ENCODE measurements at regions not wholly inside any gene's neighbourhood (a gene's known extent, or its start where the extent isn't known, plus 50 kb on each side); places are given as distances from the start of the nearest gene placed in this dataset.

DNA sequence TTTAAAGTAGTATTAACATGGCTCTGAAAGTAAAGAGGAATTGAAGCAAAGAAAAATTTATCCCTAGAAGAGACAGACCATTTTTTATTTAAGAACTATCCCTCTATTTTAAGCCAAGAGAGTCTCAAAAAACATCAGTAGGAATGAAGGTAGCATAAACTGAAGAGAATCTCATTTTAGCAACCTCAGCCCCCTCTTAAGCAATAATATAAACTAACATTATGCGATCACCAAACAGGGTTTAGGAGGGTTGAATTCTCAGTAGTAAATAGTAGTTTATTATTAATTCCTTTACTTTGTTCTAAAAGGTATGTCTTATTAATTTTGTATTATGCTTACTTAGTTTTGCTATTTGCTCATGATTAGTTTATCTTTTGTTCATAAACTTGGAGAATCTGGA is 287.4 kb downstream of the CDK5RAP2 start:
- no peak for DNase-seq (ENCODE audit: low read depth in 2 of 2)

DNA sequence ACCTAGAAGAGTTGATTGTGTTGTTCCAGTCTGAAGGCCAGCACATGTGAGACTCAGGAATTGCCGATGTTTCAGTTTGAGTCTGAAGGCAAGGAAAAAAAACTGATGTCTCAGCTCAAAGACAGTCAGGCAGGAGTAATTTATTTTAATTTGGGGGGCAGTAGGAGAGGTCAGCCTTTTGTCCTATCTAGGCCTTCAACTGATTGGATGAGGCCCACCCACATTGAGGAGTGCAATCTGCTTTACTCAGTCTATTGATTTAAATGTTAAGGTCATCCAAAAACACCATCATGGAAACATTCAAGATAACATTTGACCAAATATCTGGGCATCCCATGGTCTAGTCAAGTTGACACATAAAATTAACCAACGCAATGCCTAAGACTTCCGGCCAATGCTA is 288.9 kb downstream of the CDK5RAP2 start:
- no peak for DNase-seq (ENCODE audit: low read depth in 2 of 2)

DNA sequence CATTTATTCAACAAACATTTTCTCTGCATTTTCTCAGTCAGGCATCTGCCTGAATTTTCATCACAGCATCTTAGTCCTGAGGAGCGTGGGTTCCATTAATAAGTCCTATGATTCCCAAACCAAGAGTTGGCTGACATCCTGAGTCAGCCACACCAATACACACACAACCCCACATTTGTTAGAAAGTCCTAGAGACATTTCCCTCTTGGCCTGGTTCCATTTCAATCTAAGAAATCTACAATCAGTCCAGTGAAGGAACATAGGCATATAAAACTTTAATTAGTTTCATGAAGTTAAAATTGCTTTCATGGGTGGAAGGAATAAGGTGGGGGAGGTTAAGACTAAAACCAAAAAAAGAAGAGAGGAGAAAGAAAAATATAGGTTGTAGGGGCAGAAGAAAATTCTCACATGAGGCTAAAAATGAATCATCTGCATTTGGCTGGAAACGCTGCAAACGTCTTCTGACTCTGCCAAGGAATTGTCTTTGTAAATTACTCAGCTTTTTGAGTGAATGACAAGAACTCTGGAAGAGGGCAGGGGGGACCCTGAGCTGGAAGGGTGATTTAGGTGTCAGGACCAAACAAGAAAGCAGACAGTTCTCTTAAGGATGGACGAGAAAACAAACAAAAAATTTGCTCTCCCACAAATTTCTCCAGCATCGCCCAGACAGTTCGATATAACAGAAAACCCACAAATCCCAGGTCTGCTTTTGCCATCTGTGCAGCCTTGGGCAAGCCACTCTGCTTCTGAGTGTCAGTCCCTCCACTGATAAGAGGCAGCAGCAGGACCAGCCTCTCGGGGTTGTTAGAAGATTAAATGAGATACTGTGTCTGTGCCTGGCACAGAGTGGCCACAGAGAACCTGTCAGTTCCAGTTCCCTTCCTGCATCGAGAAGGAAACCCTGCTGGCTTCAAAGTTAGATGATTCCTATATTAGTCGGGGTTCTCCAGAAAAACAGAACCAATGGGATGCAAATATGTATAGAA is 289.7 kb downstream of the CDK5RAP2 start:
- DNase-seq (ENCODE audit: low read depth in 2 of 2) = no peak

DNA sequence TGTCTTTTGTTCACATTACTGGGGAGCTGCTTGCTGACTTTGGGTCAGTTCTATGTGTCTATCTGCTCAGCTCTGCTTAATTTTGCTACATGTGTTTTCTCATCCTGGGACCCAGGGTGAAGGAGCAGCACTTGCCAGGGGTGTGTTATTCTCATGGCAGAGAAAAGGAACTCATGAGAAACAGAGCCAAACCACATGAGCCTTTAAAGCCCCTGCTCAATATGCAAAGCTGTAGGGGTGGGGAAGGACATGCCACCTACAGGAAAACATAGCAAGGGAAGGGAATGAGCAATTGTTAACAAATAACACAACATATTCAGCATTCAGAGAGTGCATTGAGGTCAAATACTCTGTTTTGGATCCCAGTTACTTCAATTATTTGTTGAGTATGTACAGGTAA is 290.9 kb downstream of the CDK5RAP2 start:
- DNase-seq (ENCODE audit: low read depth in 2 of 2) = no peak

DNA sequence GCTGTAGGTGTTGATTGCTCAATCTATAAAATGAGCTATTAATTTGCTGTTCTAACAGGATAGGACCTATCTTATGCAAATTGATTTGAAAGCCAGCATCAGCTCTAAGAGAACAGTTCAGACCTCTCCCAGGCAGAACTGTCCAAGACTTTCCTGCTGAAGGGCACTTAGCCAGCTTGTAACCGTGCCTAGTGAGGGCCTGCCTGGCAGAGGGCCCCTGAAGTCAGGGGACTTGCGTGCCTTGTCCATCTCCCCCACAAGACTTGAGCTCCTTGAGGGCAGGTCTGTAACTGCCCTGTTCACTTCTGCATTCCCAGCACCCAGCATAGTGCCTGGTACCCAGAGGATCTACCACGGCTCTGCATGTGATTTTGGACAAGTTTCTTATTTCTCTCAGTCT is 293.4 kb downstream of the CDK5RAP2 start:
- no peak for DNase-seq (ENCODE audit: low read depth in 2 of 2)

DNA sequence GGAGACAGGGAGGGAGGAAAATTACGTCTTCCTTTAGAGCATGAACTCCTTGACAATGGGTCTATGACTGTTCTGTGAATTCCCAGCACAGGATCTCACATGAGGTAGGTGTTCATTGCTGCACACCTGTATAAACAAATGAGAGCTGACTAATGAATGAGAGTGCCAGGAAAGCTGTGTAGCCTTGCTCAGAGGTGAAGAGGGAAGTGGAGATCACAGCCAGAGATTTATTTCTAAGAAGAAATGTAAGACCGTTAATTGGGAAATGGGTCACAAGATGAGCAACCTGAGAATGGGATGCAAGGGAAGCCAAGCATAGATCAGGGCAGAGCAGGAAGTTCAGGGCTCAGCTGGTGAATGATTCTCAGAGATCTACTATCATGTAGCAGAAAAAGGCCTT is 295.1 kb downstream of the CDK5RAP2 start:
- no peak for DNase-seq (ENCODE audit: low read depth in 2 of 2)

DNA sequence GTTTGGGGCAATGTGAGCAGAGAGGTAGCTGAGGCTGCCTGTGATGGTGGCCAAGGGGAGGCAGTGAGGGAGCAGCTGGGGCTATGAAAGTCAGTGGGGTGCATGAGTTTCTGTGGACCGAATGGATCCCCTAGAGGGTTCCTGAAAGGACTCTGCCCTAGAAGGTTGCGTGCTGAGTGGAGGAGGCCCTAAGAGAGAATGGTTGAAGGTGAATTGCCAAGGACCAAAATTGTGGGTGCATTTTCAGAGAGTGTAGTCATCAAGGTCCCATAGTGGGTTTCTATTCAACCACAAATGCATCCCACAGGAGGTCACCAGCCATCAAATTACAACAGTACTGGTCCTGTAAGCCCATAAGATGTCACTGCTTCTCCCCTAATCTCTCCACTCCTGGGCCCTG is 298.3 kb downstream of the CDK5RAP2 start:
- DNase-seq (ENCODE audit: low read depth in 2 of 2) = no peak

DNA sequence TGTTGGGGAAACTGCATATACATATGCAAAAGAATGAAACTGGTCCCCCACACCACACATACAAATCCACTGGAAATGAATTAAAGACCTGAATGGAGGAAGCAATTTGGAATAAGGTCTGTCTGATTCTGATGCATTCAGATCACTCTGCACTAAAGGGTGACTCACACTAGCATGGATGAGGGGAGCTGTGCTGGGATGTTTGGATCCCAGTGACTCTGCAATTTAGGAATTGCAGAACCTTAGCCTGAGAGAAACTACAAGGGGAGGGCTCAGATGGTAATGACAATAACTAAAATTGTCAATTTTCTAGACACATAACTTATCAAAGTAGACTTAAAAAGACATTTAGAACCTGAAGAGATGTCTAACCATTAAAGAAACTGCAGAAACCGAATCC is 312.0 kb downstream of the CDK5RAP2 start:
- no peak for DNase-seq (ENCODE audit: low read depth in 2 of 2)

DNA sequence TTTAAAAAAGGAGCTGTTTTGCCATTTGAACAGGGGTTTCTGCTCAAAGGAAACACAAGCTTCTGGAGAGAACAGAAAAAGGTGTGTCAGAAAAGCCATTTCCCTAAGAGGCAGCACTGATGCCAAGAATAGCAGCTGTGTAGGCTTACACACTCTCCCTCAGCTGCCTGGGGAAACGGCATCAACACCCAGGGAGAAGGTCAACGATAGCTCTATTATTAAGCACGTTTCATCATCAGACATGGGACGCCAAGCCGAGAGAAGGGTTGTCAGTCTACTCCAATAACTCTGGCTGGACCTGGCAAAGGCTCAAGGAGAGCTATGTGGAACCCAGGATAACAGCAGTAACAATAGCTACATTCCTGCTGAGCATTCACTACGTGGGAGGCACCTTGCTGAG is 314.2 kb downstream of the CDK5RAP2 start:
- no peak for DNase-seq (ENCODE audit: low read depth in 2 of 2)

DNA sequence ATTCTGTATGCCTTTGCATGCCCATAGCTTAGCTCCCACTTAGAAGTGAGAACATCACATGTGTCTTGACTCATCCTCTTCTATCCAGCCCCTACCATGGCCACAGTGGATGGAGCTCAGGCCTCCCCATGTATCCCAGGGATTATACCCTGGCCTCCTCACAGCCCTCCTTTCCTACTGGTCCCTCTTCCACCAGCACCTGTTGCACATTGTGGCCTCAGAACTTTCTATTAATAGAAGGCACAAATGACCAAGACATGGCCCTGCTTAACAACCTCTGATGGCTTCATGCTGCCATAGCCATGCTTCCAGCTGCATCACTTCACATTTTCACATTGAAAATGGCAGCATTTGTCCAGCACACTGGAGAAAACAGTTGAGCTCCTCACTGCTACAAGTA is 315.4 kb downstream of the CDK5RAP2 start:
- DNase-seq (ENCODE audit: low read depth in 2 of 2) = no peak

DNA sequence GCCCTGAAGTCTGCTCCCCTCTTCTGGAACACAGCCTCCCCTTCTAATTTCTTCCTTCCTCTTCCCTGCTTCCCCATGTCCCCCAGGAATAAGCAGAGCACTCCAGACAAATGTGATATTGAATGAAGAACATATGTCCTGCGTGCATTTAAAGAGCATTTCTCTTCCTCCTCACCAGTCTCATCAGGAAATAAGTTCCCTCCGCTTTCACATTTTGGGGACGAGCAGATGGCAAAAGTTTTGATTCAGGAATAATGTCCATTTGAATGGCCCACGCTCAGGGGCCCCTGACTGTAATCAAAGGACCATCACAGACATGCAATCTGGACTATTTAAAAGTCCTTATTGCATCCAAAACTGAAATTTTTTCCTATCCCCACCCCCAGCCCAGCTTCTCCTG is 316.1 kb downstream of the CDK5RAP2 start:
- DNase-seq (ENCODE audit: low read depth in 2 of 2) = no peak

DNA sequence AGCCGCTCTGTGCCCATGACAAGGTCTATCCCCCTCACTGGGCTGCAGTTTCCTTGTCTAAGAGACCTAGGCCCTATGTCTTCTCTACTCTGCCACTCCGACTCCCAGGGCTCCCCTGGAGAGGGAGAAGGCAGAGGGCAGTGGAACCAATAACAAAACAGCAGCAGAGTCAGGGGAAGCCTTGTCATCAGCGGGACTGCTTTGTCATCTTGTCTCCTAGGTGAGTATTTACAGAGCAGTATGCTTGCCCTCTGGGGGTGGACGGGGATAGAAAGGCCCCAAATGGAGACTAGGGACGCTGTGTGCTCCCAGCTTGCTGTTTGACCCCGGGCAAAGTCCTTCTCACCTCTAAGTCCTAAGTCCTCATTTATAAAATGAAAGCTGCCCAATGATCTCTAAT is 318.5 kb downstream of the CDK5RAP2 start:
- DNase-seq (ENCODE audit: low read depth in 2 of 2) = no peak

DNA sequence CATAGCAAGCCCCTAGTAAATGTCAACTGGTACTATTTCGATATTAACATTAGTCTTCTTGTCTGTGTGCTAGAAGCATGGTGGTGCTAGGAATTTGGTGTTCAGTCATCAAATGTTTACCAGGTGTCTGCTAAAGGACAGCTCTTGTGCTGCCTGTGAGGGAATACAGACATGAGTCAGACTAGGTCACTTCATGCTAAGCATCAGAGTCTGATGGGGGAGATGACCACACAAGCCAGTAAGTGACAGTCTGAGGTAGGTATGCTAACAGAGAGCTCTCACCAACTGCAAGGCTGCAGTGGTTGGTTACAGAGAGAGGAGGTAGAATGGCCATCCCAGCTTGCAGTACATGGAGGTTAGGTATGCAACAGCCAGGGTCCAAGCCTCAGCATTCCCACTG is 320.9 kb downstream of the CDK5RAP2 start:
- no peak for DNase-seq (ENCODE audit: low read depth in 2 of 2)

DNA sequence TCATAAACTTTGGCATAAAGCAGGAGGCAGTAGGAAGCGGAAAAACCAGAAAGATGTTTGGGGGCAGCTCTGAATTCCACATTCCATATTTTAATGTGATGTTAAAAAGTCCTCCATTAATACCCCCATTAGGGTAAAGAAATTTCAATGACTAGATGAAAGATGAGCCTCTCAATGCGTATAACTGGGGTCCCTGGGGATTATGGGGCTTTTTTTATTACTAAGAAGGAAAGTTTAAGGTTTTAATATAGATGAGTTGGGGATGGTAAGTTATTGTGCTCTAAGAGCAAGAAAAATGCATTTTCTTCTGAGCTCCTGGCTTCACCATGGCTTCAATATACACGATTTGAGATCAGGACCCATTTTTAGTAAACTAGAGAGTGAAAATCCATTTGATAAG is 321.9 kb downstream of the CDK5RAP2 start:
- DNase-seq (ENCODE audit: low read depth in 2 of 2) = no peak

DNA sequence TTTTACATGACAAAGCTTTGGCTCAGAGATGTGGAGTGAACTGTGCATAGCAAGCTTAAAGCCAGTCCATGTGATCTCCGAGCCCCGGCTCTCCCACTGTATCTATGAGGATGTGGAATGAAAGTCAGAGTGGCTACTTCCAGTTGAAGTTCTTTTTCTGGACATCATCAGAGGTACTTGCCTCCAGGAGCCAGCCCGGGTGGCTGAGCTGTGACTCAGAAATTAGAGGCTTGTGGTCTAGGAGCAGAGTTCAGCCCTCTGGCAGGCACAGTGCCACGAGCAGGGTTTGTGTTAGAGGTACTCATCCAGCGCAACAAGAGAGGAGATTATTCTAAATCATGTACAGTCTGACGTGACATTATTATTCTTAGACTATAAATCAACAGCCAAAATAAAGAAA is 322.5 kb downstream of the CDK5RAP2 start:
- DNase-seq (ENCODE audit: low read depth in 2 of 2) = no peak

DNA sequence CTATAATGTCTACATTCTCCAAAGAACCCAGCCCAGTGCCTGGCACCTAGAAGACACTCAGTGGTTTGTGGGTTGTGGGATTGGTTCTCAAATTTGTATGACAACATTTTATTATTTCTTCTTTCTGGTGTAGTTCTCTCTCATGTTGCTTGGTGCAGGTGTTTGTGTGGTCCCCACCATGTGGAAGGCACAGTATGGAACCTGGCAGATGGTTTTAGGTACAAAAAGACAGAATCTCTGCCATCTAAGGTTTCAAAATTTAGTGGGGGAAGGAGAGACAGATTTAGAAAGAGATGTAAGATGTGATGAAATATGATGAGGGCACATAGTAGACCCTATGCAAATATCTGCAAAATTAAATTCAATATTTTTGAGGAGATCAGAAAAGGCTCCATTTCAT is 323.8 kb downstream of the CDK5RAP2 start:
- no peak for DNase-seq (ENCODE audit: low read depth in 2 of 2)

DNA sequence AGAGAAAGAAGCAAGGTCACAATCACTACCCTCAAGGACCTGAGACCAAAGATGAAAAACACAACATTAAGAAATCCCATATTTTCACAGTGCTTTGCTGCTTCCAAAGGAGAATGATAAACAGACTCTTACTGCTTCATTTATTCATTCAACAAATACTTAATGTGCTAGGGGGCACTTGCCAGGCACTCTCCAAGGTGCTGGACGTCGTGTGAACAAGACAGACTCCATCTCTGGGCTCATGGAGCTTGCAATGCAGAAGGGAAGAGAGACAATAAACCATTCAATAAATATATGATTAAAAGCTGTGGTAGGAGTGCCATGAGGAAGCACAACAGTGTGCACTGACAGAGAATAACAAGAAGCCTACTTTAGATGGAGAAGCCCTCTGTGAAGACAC is 327.7 kb downstream of the CDK5RAP2 start:
- DNase-seq (ENCODE audit: low read depth in 2 of 2) = no peak

DNA sequence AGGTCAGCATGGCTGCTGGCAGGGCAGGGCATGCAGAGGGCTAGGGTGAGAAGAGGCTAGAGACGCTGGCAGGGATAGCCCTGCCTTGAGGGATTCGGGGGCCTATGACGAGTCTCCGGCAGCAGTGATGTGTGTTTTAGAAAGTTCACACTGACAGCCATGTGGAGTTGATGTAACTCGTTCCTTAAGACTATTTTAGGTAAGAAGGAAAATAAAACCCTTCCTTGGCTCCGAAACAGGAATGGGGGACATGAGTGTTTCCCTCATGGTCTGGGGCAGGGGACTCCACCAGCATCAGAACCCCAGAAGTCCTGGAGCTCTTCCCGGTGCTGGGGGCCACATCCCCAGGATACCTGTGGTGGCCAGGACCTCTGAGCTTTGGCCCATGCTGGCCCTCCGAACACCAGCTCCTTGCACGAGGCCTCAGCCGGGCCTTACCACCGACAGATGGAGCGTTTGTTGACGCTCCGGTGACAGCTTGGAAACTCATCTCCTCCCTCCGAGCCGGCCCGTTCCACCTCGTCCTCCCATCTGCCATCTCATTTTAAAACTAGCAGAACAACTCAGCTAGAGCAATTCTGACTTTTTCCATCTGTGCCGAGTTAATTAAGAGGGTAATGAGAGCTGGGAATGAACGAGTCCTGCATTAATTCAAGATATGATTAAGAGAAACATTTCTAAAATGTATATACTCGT is 337.7 kb downstream of the CDK5RAP2 start:
- DNase-seq (ENCODE audit: low read depth in 2 of 2) = no peak

DNA sequence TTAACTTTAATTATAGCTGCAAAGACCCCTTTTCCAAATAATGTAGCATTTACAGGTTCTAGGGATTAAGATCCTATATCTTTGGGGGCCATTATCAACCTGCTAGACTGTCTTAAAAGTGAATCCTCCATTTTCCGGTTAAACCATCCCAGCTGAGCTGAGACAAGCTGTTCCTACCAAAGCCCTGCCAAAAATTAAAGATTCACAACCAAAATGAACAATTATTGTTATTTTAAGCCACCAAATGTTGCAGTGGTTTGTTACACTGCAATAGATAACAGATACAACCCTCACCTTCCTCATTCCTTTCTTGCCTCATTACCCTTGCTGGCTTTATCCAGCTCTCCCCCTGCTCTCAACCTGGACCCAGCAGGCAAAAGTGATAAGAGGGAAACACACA is 343.4 kb downstream of the CDK5RAP2 start:
- no peak for DNase-seq (ENCODE audit: low read depth in 2 of 2)

DNA sequence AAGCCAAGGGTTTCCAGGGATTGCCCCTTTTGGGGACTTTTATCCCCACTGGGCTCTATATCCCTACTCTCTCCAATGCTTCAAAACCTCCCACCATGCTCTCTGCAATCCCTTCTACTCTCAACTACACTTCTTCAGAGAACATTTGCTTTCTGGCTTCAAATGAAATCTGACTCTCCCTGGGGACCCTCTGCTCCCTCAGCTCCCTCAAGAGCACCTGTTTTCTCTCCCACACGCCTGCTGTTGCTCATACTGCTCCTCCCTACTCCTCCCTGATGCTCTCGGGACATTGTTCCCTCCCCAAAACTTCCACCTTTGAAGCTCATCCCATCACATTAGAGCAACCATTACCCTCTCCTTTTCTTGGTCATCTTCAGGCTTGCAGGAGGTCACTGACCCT is 344.9 kb downstream of the CDK5RAP2 start:
- no peak for DNase-seq (ENCODE audit: low read depth in 2 of 2)

DNA sequence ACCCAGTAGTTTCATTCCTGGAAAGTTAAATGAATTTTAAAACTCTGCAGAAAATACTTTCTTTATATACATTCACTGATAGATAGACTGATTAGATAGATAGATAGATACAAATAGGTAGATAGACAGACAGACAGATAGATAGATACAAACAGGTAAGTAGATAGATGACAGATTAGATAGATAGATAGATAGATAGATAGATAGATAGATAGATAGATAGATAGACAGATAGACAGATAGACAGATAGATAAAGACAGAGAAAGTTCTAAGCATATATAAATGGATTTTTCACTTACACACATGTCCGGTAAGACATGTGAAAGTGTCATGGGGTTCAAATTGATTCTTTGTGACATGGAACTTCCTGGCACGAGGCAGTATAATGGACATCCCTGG is 349.7 kb downstream of the CDK5RAP2 start:
- no peak for DNase-seq (ENCODE audit: low read depth in 2 of 2)

DNA sequence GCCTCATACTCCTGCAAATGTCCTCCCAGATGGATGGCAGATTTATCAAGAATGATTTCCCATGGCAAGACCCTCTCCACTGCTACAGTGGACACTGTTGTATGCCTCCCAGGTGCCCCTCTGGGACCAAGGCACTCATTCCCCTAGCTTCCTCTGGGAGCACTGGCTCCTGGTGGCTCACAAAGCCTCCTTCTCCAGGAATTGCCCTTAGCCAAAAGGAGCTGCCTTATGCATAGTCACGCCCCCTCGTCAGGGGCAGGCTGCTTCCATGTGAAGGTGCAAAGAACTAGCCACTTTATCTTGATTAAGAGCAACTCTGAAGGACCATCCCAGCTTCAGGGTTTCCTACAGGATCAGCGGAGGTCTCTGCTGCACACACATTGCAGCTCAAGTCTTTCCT is 358.1 kb downstream of the CDK5RAP2 start:
- DNase-seq (ENCODE audit: low read depth in 2 of 2) = no peak

DNA sequence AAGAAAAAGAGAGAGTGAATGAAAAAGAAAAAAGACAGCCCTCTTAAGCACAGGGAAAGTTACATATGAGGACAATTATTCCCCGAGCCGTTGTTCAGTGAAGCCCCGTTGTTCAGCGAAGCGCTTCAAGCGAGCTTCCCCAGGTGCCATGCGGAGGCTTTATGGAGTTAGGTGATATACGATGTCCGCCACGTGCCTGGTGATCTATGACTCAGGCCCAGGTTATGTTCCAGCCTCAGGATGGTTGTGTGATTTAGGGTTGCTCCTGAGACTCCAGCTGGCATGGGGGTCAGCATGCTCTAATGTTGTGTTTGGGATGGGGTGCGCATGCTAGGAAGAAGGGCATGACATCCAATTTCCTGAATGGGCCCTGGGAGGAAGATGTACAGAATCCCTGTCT is 365.6 kb downstream of the CDK5RAP2 start:
- DNase-seq (ENCODE audit: low read depth in 2 of 2) = no peak

All from stimulated activated CD4-positive, alpha-beta T cell treated with anti-CD3 and anti-CD28 coated beads, Interleukin-4, amount 100 ng/mL, for 48 hours (primary cell).